ENCODE measurements at regions not wholly inside any gene's neighbourhood (a gene's known extent, or its start where the extent isn't known, plus 50 kb on each side); places are given as distances from the start of the nearest gene placed in this dataset.
A peak's percentile ranks its signal among the peaks of the same experiment; 100 is the strongest.

- no peak for ATAC-seq
- Histone ChIP-seq H3K4me1 (peaks cover 0 to 14% (median 0%) of the 10 kb centered on the region in 3 donors), H3K27ac (no peak overlapping the region), H3K9me3 (no peaks in the 10 kb centered on the region), H3K27me3 (no peaks in the 10 kb centered on the region), H3K4me3 (no peak overlapping the region), H3K36me3 (no peaks in the 10 kb centered on the region)
- WGBS, 2 donors (ENCODE audit: low coverage in 1 of 2), result 43 to 100% methylated on average over 1 of the region's 1 CpG
- no peak for TF ChIP-seq CTCF (IDR thresholded peaks at IDR 0.05)
- TF ChIP-seq POLR2AphosphoS5 (IDR thresholded peaks at IDR 0.05), result no peak
- no peak for TF ChIP-seq POLR2A (IDR thresholded peaks at IDR 0.05)
- no peak for TF ChIP-seq EP300 (IDR thresholded peaks at IDR 0.05)
Observed at GRCh38 chr12:25651931-25652330, 98.8 kb upstream of the LMNTD1 start.

- Histone ChIP-seq H3K9me3 (no peaks in the 10 kb centered on the region), H3K27me3 (no peaks in the 10 kb centered on the region), H3K36me3 (no peaks in the 10 kb centered on the region), H3K27ac (no peak overlapping the region), H3K4me3 (no peak overlapping the region), H3K4me1 (peaks cover 0 to 14% (median 0%) of the 10 kb centered on the region in 3 donors)
- TF ChIP-seq EP300 (IDR thresholded peaks at IDR 0.05), result no peak
- no peak for TF ChIP-seq CTCF (IDR thresholded peaks at IDR 0.05)
- TF ChIP-seq POLR2AphosphoS5 (IDR thresholded peaks at IDR 0.05), result no peak
- TF ChIP-seq POLR2A (IDR thresholded peaks at IDR 0.05), result no peak
- no peak for ATAC-seq
- WGBS, 2 donors (ENCODE audit: low coverage in 1 of 2), result 75 to 81% methylated on average over 2 of the region's 2 CpGs
Observed at GRCh38 chr12:25652371-25652770, 99.3 kb upstream of the LMNTD1 start.

- Histone ChIP-seq H3K4me3 (no peak overlapping the region), H3K4me1 (peaks cover 0 to 5% (median 0%) of the 10 kb centered on the region in 3 donors), H3K9me3 (no peaks in the 10 kb centered on the region), H3K27ac (no peak overlapping the region), H3K36me3 (no peaks in the 10 kb centered on the region), H3K27me3 (no peaks in the 10 kb centered on the region)
- ATAC-seq, result peak; percentile 37
- WGBS, 2 donors (ENCODE audit: low coverage in 1 of 2), result 82 to 86% methylated on average over 5 to 6 of the region's 8 CpGs
- no peak for TF ChIP-seq CTCF (IDR thresholded peaks at IDR 0.05)
- TF ChIP-seq EP300 (IDR thresholded peaks at IDR 0.05), result no peak
- no peak for TF ChIP-seq POLR2AphosphoS5 (IDR thresholded peaks at IDR 0.05)
- no peak for TF ChIP-seq POLR2A (IDR thresholded peaks at IDR 0.05)
Observed at GRCh38 chr12:25653487-25654175, 100.5 kb upstream of the LMNTD1 start.

GRCh38 chr12:25655702-25656101, 102.6 kb upstream of the LMNTD1 start:
- no peak for TF ChIP-seq EP300 (IDR thresholded peaks at IDR 0.05)
- TF ChIP-seq POLR2AphosphoS5 (IDR thresholded peaks at IDR 0.05), result no peak
- no peak for TF ChIP-seq POLR2A (IDR thresholded peaks at IDR 0.05)
- no peak for TF ChIP-seq CTCF (IDR thresholded peaks at IDR 0.05)
- Histone ChIP-seq H3K27me3 (no peaks in the 10 kb centered on the region), H3K9me3 (no peaks in the 10 kb centered on the region), H3K36me3 (no peaks in the 10 kb centered on the region), H3K4me1 (no peaks in the 10 kb centered on the region), H3K27ac (no peak overlapping the region), H3K4me3 (no peak overlapping the region)
- no peak for ATAC-seq
- 85% methylated on average over 4 of the region's 5 CpGs; no CpG with 5 or more reads in 1 of the 2 donors for WGBS, 2 donors (ENCODE audit: low coverage in 1 of 2)

GRCh38 chr12:25659621-25660020, 106.5 kb upstream of the LMNTD1 start:
- no peaks in the 10 kb centered on the region for H3K4me1 ChIP-seq
- no peaks in the 10 kb centered on the region for H3K9me3 ChIP-seq
- H3K27ac ChIP-seq, result no peak overlapping the region
- H3K27me3 ChIP-seq, result no peaks in the 10 kb centered on the region
- no peaks in the 10 kb centered on the region for H3K36me3 ChIP-seq
- no peak for TF ChIP-seq POLR2A (IDR thresholded peaks at IDR 0.05)
- TF ChIP-seq EP300 (IDR thresholded peaks at IDR 0.05), result no peak
- TF ChIP-seq POLR2AphosphoS5 (IDR thresholded peaks at IDR 0.05), result no peak
- no peak for TF ChIP-seq CTCF (IDR thresholded peaks at IDR 0.05)
- no peak for ATAC-seq
- H3K4me3 ChIP-seq, result no peak overlapping the region
- 51 to 64% methylated on average over 2 of the region's 2 CpGs for WGBS, 2 donors (ENCODE audit: low coverage in 1 of 2)

All from gastroesophageal sphincter (tissue), 4 donors.